AG10803 (cell line): ENCODE measurements at regions not wholly inside any gene's neighbourhood (a gene's known extent, or its start where the extent isn't known, plus 50 kb on each side); places are given as distances from the start of the nearest gene placed in this dataset.

Experiments used
- DNase-seq: peaks from one replicate; pipeline ENCODE4 v3.0.0; 2010; ENCODE audit warnings: low read depth
- H3K4me3 ChIP-seq: 2 replicates; pipeline ENCODE4 v1.5.1; 2011; ENCODE audit warnings: mild to moderate bottlenecking, low read length, control low read depth
- TF ChIP-seq, protein P1 (sequence below): conservative IDR thresholded peaks from 2 replicates; pipeline ENCODE4 v1.5.1; 2011; ENCODE audit warnings: mild to moderate bottlenecking, low read length, control low read depth, inconsistent platforms

DNA sequence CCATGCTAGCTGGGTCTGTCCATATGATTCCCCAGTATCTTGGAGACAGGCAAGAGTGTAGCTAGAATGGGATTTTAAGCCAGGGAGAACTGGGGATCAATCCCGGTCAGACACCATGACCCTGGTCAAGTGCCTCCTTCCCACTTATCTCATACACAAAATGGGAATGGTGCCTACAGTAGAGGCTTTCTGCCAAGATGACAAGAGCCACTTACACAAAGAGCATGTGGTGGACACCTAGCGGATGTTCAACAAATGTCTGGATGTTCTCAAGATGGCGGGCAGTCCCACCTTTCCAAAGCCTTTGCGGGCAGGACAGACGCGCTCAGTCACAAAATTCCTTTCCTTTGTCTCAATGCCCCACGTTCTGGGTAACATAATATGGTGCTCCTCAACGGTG is 57.3 kb downstream of the MAF start:
- TF ChIP-seq, protein P1, sequence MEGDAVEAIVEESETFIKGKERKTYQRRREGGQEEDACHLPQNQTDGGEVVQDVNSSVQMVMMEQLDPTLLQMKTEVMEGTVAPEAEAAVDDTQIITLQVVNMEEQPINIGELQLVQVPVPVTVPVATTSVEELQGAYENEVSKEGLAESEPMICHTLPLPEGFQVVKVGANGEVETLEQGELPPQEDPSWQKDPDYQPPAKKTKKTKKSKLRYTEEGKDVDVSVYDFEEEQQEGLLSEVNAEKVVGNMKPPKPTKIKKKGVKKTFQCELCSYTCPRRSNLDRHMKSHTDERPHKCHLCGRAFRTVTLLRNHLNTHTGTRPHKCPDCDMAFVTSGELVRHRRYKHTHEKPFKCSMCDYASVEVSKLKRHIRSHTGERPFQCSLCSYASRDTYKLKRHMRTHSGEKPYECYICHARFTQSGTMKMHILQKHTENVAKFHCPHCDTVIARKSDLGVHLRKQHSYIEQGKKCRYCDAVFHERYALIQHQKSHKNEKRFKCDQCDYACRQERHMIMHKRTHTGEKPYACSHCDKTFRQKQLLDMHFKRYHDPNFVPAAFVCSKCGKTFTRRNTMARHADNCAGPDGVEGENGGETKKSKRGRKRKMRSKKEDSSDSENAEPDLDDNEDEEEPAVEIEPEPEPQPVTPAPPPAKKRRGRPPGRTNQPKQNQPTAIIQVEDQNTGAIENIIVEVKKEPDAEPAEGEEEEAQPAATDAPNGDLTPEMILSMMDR = no peak
- no peak for DNase-seq
- no peak overlapping the region for H3K4me3 ChIP-seq

DNA sequence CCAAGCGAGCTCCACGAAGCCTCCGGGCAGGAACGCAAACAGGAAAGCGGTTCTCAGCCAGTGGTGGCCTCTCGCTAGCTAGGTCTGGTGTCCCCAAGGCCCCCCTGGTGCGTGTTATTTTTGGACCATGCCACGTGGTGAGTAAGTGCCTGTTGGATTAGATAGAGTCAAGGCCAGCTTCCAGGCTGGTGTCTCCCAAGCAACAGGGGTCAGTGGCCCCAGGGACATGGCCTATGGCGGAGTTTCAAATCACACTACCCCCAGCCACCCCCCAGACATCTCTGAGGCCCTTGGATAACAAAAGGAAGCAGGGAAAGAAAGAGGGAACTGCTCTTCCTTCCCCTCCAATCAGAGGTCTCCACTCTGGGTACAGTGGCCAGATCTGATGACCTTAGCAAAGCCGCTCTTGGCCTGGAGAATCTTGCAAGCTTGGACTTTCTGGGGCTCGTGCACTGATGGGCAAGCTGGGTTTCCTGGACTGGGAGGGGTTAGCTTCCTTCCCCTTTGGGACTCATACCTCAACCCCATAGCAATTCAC is 58.2 kb downstream of the MAF start:
- H3K4me3 ChIP-seq = no peak overlapping the region
- TF ChIP-seq, protein P1 = no peak
- no peak for DNase-seq

- DNase-seq = no peak
- TF ChIP-seq, protein P1 = no peak
- H3K4me3 ChIP-seq = no peak overlapping the region
Observed at GRCh38 chr16:79540825-79541595, 59.5 kb downstream of the MAF start.

- TF ChIP-seq, protein P1 = no peak
- DNase-seq = no peak
- H3K4me3 ChIP-seq = no peak overlapping the region
Observed at GRCh38 chr16:79537584-79537983, 63.0 kb downstream of the MAF start.

DNA sequence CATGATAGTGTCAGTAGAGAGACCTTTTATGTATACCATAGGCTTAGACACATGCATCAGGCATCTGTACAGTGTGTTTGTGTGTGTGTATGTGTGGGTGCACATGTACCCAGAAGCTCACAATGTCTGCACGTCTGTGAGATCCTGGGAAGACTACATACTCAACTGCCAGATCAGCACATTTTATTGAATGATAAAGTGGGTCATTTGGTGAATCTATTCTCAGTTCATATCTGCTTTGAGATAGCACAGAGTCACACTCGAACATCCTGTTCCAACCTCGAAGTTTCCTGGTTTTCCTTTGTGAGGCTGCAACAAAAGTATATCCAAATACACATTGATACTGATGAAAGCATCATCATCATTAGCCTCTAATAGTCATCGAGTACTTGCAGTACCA is 63.6 kb downstream of the MAF start:
- TF ChIP-seq, protein P1 = no peak
- DNase-seq = no peak
- no peak overlapping the region for H3K4me3 ChIP-seq

- TF ChIP-seq, protein P1 = no peak
- H3K4me3 ChIP-seq = no peak overlapping the region
- DNase-seq = no peak
Observed at GRCh38 chr16:79535130-79535529, 65.4 kb downstream of the MAF start.

DNA sequence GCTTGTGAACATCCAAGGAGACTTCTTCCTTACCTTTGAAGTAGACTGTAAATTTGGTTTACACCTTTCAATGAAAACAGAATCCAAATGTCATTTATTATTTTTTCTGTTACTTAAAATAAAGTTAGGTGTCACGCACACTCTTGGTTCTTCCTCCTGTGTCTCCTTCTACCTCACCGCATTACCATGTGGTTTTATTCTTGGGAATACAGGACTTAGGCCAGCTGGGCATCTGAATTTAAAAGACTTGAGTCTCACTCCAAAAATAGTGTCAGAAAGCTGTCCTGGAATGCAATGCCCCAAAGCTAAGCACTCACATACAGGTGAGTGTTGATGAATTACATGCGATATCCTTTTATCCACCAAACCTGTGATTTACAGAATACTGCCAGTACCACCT is 66.4 kb downstream of the MAF start:
- TF ChIP-seq, protein P1 = no peak
- no peak overlapping the region for H3K4me3 ChIP-seq
- DNase-seq = no peak
